ENCODE measurements at regions not wholly inside any gene's neighbourhood (a gene's known extent, or its start where the extent isn't known, plus 50 kb on each side); places are given as distances from the start of the nearest gene placed in this dataset.

DNA sequence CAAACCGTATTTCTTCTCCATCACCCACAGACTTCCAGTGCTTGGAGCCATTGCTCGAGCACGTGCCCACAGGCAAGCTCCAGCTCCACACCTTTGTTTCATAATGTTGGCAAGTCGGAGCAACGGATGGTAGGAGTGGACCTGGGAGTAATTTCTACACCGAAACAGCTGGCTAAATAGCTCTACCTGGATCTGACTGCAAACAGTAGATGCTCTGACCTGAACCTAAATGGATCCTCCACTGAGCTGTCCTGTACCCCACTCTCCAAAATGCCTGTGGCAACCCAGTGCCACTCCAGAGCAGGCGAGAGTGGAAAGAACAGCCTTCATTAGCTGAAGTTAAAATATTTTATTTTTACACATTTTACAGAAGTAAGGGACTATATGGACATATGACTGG lies 108.7 kb downstream of the BMP4 start:
- Histone ChIP-seq H3K27me3 (ENCODE audit: control insufficient read depth, insufficient read depth, low read length) (no peaks in the 10 kb centered on the region), H3K4me3 (ENCODE audit: low read depth, low read length) (no peak overlapping the region), H3K36me3 (ENCODE audit: control insufficient read depth, insufficient read depth, low read length) (no peaks in the 10 kb centered on the region), H3K4me1 (no peaks in the 10 kb centered on the region), H2AFZ (no peak overlapping the region), H3K9ac (no peak overlapping the region), H3K27ac (no peak overlapping the region), H3K9me3 (ENCODE audit: control insufficient read depth, low read length) (no peaks in the 10 kb centered on the region), H3K79me2 (no peaks in the 10 kb centered on the region), H3K4me2 (ENCODE audit: low read length) (no peak overlapping the region)
- TF ChIP-seq, protein P1, sequence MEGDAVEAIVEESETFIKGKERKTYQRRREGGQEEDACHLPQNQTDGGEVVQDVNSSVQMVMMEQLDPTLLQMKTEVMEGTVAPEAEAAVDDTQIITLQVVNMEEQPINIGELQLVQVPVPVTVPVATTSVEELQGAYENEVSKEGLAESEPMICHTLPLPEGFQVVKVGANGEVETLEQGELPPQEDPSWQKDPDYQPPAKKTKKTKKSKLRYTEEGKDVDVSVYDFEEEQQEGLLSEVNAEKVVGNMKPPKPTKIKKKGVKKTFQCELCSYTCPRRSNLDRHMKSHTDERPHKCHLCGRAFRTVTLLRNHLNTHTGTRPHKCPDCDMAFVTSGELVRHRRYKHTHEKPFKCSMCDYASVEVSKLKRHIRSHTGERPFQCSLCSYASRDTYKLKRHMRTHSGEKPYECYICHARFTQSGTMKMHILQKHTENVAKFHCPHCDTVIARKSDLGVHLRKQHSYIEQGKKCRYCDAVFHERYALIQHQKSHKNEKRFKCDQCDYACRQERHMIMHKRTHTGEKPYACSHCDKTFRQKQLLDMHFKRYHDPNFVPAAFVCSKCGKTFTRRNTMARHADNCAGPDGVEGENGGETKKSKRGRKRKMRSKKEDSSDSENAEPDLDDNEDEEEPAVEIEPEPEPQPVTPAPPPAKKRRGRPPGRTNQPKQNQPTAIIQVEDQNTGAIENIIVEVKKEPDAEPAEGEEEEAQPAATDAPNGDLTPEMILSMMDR (IDR thresholded peaks at IDR 0.05), result no peak

- TF ChIP-seq, protein P1 (IDR thresholded peaks at IDR 0.05), result no peak
- Histone ChIP-seq H3K9me3 (ENCODE audit: control insufficient read depth, low read length) (no peaks in the 10 kb centered on the region), H3K36me3 (ENCODE audit: control insufficient read depth, insufficient read depth, low read length) (no peaks in the 10 kb centered on the region), H3K27ac (no peak overlapping the region), H3K79me2 (no peaks in the 10 kb centered on the region), H3K4me1 (no peaks in the 10 kb centered on the region), H3K27me3 (ENCODE audit: control insufficient read depth, insufficient read depth, low read length) (no peaks in the 10 kb centered on the region), H3K4me3 (ENCODE audit: low read depth, low read length) (no peak overlapping the region), H3K9ac (no peak overlapping the region), H2AFZ (no peak overlapping the region), H3K4me2 (ENCODE audit: low read length) (no peak overlapping the region)
These were observed 109.6 kb downstream of the BMP4 start for GRCh38 chr14:53847057-53847456.

GRCh38 chr14:53845813-53846693 lies 110.6 kb downstream of the BMP4 start:
- no peaks in the 10 kb centered on the region for H3K27me3 ChIP-seq (ENCODE audit: control insufficient read depth, insufficient read depth, low read length)
- TF ChIP-seq, protein P1 (IDR thresholded peaks at IDR 0.05), result no peak
- no peaks in the 10 kb centered on the region for H3K4me1 ChIP-seq
- no peaks in the 10 kb centered on the region for H3K79me2 ChIP-seq
- no peak overlapping the region for H3K9ac ChIP-seq
- no peaks in the 10 kb centered on the region for H3K9me3 ChIP-seq (ENCODE audit: control insufficient read depth, low read length)
- no peak overlapping the region for H2AFZ ChIP-seq
- H3K36me3 ChIP-seq (ENCODE audit: control insufficient read depth, insufficient read depth, low read length), result no peaks in the 10 kb centered on the region
- H3K27ac ChIP-seq, result no peak overlapping the region
- no peak overlapping the region for H3K4me3 ChIP-seq (ENCODE audit: low read depth, low read length)
- H3K4me2 ChIP-seq (ENCODE audit: low read length), result no peak overlapping the region

DNA sequence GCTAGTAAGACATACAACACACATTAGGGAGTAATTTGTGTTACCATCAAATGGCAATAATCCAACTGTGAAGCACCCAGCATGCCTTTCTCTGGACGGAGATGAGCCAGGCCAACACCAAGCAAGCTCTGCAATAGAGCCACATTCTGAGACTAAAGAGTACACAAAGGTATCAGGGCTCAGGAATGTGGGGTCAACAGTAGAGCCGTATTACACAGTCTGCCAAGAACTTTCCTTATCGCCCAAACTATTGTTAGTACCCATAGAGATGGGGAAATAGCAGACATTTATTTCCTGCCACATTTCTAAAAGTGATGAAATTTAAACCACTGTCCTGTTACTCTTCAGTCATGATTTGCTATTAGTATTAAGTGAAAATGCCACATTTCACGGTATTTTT lies 113.7 kb downstream of the BMP4 start:
- Histone ChIP-seq H3K27me3 (ENCODE audit: control insufficient read depth, insufficient read depth, low read length) (no peaks in the 10 kb centered on the region), H3K79me2 (no peaks in the 10 kb centered on the region), H3K27ac (no peak overlapping the region)

More for the DNA sequence above, 113.7 kb downstream of the BMP4 start:
- H3K36me3 ChIP-seq (ENCODE audit: control insufficient read depth, insufficient read depth, low read length), result no peaks in the 10 kb centered on the region
- no peaks in the 10 kb centered on the region for H3K9me3 ChIP-seq (ENCODE audit: control insufficient read depth, low read length)
- H3K9ac ChIP-seq, result no peak overlapping the region
- no peak overlapping the region for H2AFZ ChIP-seq
- TF ChIP-seq, protein P1 (IDR thresholded peaks at IDR 0.05), result no peak
- H3K4me3 ChIP-seq (ENCODE audit: low read depth, low read length), result no peak overlapping the region
- H3K4me2 ChIP-seq (ENCODE audit: low read length), result no peak overlapping the region
- no peaks in the 10 kb centered on the region for H3K4me1 ChIP-seq
